Sigmoid colon (tissue), 4 donors: ENCODE measurements at regions not wholly inside any gene's neighbourhood (a gene's known extent, or its start where the extent isn't known, plus 50 kb on each side); places are given as distances from the start of the nearest gene placed in this dataset.
"Not testable (repeated sequence)": the region's sequence is repeated elsewhere in the genome, so short reads cannot be mapped to it uniquely, and the experiment has no call there.

Experiments
- CTCF ChIP-seq, 4 experiments: fragments of 450-650 bp in 3 of 4; fragments of 200-600 bp in 1 of 4; IDR thresholded peaks; one replicate each; pipeline ENCODE4 v1.5.1; 2016 to 2019; ENCODE audit warnings: antibody characterized with exemption in 4 of 4, mild to moderate bottlenecking in 3 of 4, moderate library complexity in 2 of 4
- EP300 ChIP-seq, 4 donors: sonication (generic); formaldehyde crosslinking; IDR thresholded peaks; one replicate each; pipeline ENCODE4 v1.6.1; 2017; ENCODE audit warnings: antibody characterized with exemption in 4 of 4

DNA sequence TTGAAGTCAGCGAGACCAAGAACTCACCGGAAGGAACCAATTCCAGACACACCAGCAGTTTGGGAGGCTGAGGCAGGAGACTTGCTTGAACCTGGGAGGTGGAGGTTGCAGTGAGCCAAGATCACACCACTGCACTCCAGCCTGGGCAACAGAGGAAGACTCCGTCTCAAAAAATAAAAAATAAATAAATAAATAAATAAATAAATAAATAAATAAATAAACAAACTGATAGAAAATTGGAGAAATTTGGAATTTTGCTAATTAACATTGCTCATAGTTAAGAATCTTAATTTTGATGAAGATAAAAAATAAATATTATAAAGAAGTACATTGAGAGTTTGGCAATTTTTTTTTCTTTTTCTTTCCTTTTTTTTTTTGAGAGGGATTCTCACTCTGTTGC is 1216.2 kb downstream of the TECRL start:
- TF ChIP-seq CTCF, EP300 (IDR thresholded peaks at IDR 0.05): not testable (repeated sequence)
